ENCODE measurements at regions not wholly inside any gene's neighbourhood (a gene's known extent, or its start where the extent isn't known, plus 50 kb on each side); places are given as distances from the start of the nearest gene placed in this dataset.

GRCh38 chr6:9257215-9257614 lies 821.9 kb upstream of the SLC35B3 start:
- TF ChIP-seq GATA2 (IDR thresholded peaks at IDR 0.05; ENCODE audit: low read depth, low read length) (no peak), GATA3 (IDR thresholded peaks at IDR 0.05; ENCODE audit: low read depth, low read length) (no peak)

All from SH-SY5Y (cell line).